ENCODE measurements at regions not wholly inside any gene's neighbourhood (a gene's known extent, or its start where the extent isn't known, plus 50 kb on each side); places are given as distances from the start of the nearest gene placed in this dataset.

DNA sequence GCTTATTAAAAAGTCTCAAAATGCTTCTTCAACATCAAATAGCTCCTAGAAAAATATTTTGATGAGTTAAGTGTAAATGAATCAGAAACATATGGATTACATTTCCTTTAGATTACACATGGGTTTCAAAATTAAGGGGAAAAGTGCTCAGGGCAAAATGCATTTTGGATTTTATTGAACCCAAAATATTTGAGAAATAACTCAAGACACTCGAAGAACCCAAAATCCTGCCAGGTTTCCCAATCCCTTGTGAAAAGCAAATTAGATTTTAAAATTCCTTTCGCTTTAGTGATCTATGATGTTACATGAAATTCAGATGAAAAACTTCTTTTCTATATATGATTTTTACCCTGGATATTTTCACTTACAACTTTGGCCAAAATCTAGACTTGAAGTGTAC is 847.4 kb upstream of the SOX9 start:
- H2AFZ ChIP-seq (ENCODE audit: low read depth, low read length, severe bottlenecking), result no peak overlapping the region
- H3K9me2 ChIP-seq (replicated peaks; ENCODE audit: insufficient read depth, low read length), result no peaks in the 10 kb centered on the region
- H3K27me3 ChIP-seq (ENCODE audit: low read length), result no peaks in the 10 kb centered on the region
- H3K79me2 ChIP-seq (ENCODE audit: insufficient read depth, low read length), result no peaks in the 10 kb centered on the region
- no peak overlapping the region for H3K4me2 ChIP-seq (ENCODE audit: low read depth, low read length, poor library complexity, severe bottlenecking)
- no peak overlapping the region for H3K4me3 ChIP-seq (ENCODE audit: insufficient read depth, low read length, poor library complexity, severe bottlenecking)
- H3K9me3 ChIP-seq (ENCODE audit: insufficient read depth, low read length), result no peaks in the 10 kb centered on the region
- no peak for TF ChIP-seq EZH2phosphoT487 (conservative IDR thresholded peaks at IDR 0.05; ENCODE audit: low read length)
- TF ChIP-seq, protein P1, sequence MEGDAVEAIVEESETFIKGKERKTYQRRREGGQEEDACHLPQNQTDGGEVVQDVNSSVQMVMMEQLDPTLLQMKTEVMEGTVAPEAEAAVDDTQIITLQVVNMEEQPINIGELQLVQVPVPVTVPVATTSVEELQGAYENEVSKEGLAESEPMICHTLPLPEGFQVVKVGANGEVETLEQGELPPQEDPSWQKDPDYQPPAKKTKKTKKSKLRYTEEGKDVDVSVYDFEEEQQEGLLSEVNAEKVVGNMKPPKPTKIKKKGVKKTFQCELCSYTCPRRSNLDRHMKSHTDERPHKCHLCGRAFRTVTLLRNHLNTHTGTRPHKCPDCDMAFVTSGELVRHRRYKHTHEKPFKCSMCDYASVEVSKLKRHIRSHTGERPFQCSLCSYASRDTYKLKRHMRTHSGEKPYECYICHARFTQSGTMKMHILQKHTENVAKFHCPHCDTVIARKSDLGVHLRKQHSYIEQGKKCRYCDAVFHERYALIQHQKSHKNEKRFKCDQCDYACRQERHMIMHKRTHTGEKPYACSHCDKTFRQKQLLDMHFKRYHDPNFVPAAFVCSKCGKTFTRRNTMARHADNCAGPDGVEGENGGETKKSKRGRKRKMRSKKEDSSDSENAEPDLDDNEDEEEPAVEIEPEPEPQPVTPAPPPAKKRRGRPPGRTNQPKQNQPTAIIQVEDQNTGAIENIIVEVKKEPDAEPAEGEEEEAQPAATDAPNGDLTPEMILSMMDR (IDR thresholded peaks at IDR 0.05; ENCODE audit: insufficient read depth, low read length, poor library complexity, severe bottlenecking), result no peak
- H3K36me3 ChIP-seq (ENCODE audit: low read length), result no peaks in the 10 kb centered on the region
- no peak overlapping the region for H3K27ac ChIP-seq (ENCODE audit: low read depth, low read length)
- H3K9ac ChIP-seq (ENCODE audit: low read length), result no peak overlapping the region
- H4K20me1 ChIP-seq (ENCODE audit: low read depth, low read length), result no peaks in the 10 kb centered on the region
- H3F3A ChIP-seq (ENCODE audit: insufficient read depth), result no peaks in the 10 kb centered on the region

DNA sequence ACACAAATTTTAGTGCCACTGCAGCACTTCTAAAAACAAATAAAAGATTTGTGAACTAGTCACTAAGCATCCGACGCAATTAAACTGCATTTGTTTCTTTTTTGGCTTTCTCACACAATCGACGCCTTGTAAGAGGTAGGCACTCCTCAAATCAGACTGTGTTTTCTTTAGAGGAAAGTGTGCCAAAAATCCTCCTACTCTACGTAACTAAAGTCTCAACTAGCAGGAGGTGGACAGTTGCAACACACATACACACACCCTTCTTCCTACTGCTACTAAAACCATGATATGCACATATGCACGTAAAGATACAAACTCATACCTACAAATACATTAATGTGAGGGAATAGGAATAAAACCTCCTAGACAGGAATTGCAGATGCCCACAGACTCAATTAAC is 844.7 kb upstream of the SOX9 start:
- no peak for TF ChIP-seq EZH2phosphoT487 (conservative IDR thresholded peaks at IDR 0.05; ENCODE audit: low read length)
- TF ChIP-seq, protein P1 (IDR thresholded peaks at IDR 0.05; ENCODE audit: insufficient read depth, low read length, poor library complexity, severe bottlenecking), result no peak
- H3K27ac ChIP-seq (ENCODE audit: low read depth, low read length), result no peak overlapping the region

DNA sequence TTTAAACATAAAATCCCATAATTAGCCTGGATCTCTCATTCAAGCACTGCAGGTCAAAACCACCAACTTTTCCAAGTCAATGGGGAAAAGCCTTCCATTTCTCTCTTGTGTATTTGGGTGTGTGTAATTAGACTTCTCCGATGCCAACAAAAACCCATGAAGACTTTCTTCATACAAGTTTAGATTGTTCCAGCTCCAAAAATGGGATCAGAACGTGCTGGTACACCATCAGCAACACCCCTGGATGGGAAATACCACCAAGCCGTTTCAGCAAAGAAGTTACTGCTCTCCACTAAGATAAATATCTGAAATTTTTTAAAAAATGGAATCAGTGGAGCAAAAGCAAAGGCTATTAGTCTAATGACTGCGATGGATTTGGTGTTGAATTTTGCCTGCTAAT is 837.3 kb upstream of the SOX9 start:
- no peaks in the 10 kb centered on the region for H3K27me3 ChIP-seq (ENCODE audit: low read length)
- H3K36me3 ChIP-seq (ENCODE audit: low read length), result no peaks in the 10 kb centered on the region
- H3K4me2 ChIP-seq (ENCODE audit: low read depth, low read length, poor library complexity, severe bottlenecking), result no peak overlapping the region
- H3K9ac ChIP-seq (ENCODE audit: low read length), result no peak overlapping the region
- TF ChIP-seq, protein P1 (IDR thresholded peaks at IDR 0.05; ENCODE audit: insufficient read depth, low read length, poor library complexity, severe bottlenecking), result no peak
- no peak for TF ChIP-seq EZH2phosphoT487 (conservative IDR thresholded peaks at IDR 0.05; ENCODE audit: low read length)
- H3K79me2 ChIP-seq (ENCODE audit: insufficient read depth, low read length), result no peaks in the 10 kb centered on the region
- H3K27ac ChIP-seq (ENCODE audit: low read depth, low read length), result no peak overlapping the region
- no peaks in the 10 kb centered on the region for H3K9me2 ChIP-seq (replicated peaks; ENCODE audit: insufficient read depth, low read length)
- H3K9me3 ChIP-seq (ENCODE audit: insufficient read depth, low read length), result no peaks in the 10 kb centered on the region
- no peak overlapping the region for H2AFZ ChIP-seq (ENCODE audit: low read depth, low read length, severe bottlenecking)
- no peaks in the 10 kb centered on the region for H4K20me1 ChIP-seq (ENCODE audit: low read depth, low read length)
- H3F3A ChIP-seq (ENCODE audit: insufficient read depth), result no peaks in the 10 kb centered on the region
- H3K4me3 ChIP-seq (ENCODE audit: insufficient read depth, low read length, poor library complexity, severe bottlenecking), result no peak overlapping the region

More for the DNA sequence above, 844.7 kb upstream of the SOX9 start:
- H3K79me2 ChIP-seq (ENCODE audit: insufficient read depth, low read length), result no peaks in the 10 kb centered on the region
- no peaks in the 10 kb centered on the region for H3F3A ChIP-seq (ENCODE audit: insufficient read depth)
- no peaks in the 10 kb centered on the region for H3K9me3 ChIP-seq (ENCODE audit: insufficient read depth, low read length)
- H3K4me2 ChIP-seq (ENCODE audit: low read depth, low read length, poor library complexity, severe bottlenecking), result no peak overlapping the region
- H3K9me2 ChIP-seq (replicated peaks; ENCODE audit: insufficient read depth, low read length), result no peaks in the 10 kb centered on the region
- no peak overlapping the region for H2AFZ ChIP-seq (ENCODE audit: low read depth, low read length, severe bottlenecking)
- H4K20me1 ChIP-seq (ENCODE audit: low read depth, low read length), result no peaks in the 10 kb centered on the region
- no peak overlapping the region for H3K4me3 ChIP-seq (ENCODE audit: insufficient read depth, low read length, poor library complexity, severe bottlenecking)
- H3K27me3 ChIP-seq (ENCODE audit: low read length), result no peaks in the 10 kb centered on the region
- no peaks in the 10 kb centered on the region for H3K36me3 ChIP-seq (ENCODE audit: low read length)
- H3K9ac ChIP-seq (ENCODE audit: low read length), result no peak overlapping the region
